Parathyroid adenoma (tissue), 2 donors: ENCODE measurements at regions not wholly inside any gene's neighbourhood (a gene's known extent, or its start where the extent isn't known, plus 50 kb on each side); places are given as distances from the start of the nearest gene placed in this dataset.

ENCODE experiments used
- H2AFZ ChIP-seq: fragments of 300-600 bp; sonication (generic); one replicate; pipeline ENCODE4 v1.7.0; 2017; ENCODE audit warnings: antibody characterized with exemption, mild to moderate bottlenecking
- H3K27ac ChIP-seq: fragments of 300-600 bp; sonication (generic); one replicate; pipeline ENCODE4 v1.7.0; 2017
- H3K27me3 ChIP-seq: fragments of 300-600 bp; sonication (generic); one replicate; pipeline ENCODE4 v1.7.0; 2017; ENCODE audit warnings: low read length; ENCODE audit not compliant: control insufficient read depth, insufficient read depth
- H3K36me3 ChIP-seq: fragments of 300-600 bp; sonication (generic); one replicate; pipeline ENCODE4 v1.7.0; 2017; ENCODE audit warnings: low read length; ENCODE audit not compliant: control insufficient read depth, insufficient read depth
- H3K4me1 ChIP-seq: fragments of 300-600 bp; sonication (generic); one replicate; pipeline ENCODE4 v1.7.0; 2017; ENCODE audit warnings: control low read depth
- H3K4me2 ChIP-seq: fragments of 300-600 bp; sonication (generic); one replicate; pipeline ENCODE4 v1.7.0; 2017; ENCODE audit warnings: low read length
- H3K4me3 ChIP-seq: fragments of 300-600 bp; sonication (generic); one replicate; pipeline ENCODE4 v1.7.0; 2017; ENCODE audit warnings: low read depth, low read length
- H3K79me2 ChIP-seq: fragments of 300-600 bp; sonication (generic); one replicate; pipeline ENCODE4 v1.7.0; 2017; ENCODE audit warnings: control low read depth
- H3K9ac ChIP-seq: fragments of 300-600 bp; sonication (generic); one replicate; pipeline ENCODE4 v1.7.0; 2017; ENCODE audit warnings: mild to moderate bottlenecking
- H3K9me3 ChIP-seq: fragments of 300-600 bp; sonication (generic); one replicate; pipeline ENCODE4 v1.7.0; 2017; ENCODE audit warnings: low read length; ENCODE audit not compliant: control insufficient read depth
- CTCF ChIP-seq: fragments of 300-600 bp; sonication (generic); IDR thresholded peaks from one replicate; pipeline ENCODE4 v1.7.0; 2017; ENCODE audit warnings: antibody characterized with exemption, mild to moderate bottlenecking
- donor health status: primary hyperparathyroidism.

DNA sequence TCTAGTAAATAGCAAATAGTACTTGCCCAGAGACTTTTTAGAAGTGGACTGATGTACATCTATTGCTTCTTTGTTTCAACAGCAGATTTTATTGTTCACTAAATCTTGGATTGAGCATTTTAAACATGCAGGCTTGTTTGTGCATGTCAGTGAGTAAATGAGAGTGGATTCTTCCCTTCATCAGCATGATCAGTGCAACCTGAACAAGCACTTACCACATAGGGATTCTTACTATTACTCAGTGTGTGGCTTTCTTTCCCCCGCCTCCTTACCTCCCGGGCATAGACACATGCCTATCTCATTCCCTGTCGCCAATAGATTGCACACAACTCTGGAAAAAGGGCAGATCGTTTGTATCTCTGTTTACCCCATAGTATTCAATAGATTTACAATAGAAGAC, 197.5 kb downstream of the C11orf87 start:
- no peaks in the 10 kb centered on the region for H3K36me3 ChIP-seq
- no peaks in the 10 kb centered on the region for H3K79me2 ChIP-seq
- H3K9ac ChIP-seq: no peak overlapping the region
- H3K4me2 ChIP-seq: no peak overlapping the region
- no peak overlapping the region for H2AFZ ChIP-seq
- H3K27me3 ChIP-seq: no peaks in the 10 kb centered on the region
- H3K9me3 ChIP-seq: no peaks in the 10 kb centered on the region
- no peak overlapping the region for H3K27ac ChIP-seq
- no peaks in the 10 kb centered on the region for H3K4me1 ChIP-seq
- TF ChIP-seq CTCF: no peak
- no peak overlapping the region for H3K4me3 ChIP-seq

- H3K4me1 ChIP-seq: no peaks in the 10 kb centered on the region
- no peaks in the 10 kb centered on the region for H3K27me3 ChIP-seq
- no peak overlapping the region for H2AFZ ChIP-seq
- H3K27ac ChIP-seq: no peak overlapping the region
- H3K9me3 ChIP-seq: no peaks in the 10 kb centered on the region
- no peaks in the 10 kb centered on the region for H3K79me2 ChIP-seq
- no peak for TF ChIP-seq CTCF
- no peak overlapping the region for H3K9ac ChIP-seq
- no peak overlapping the region for H3K4me2 ChIP-seq
- no peak overlapping the region for H3K4me3 ChIP-seq
- H3K36me3 ChIP-seq: no peaks in the 10 kb centered on the region
Measured at GRCh38 chr11:109629734-109630133, 207.7 kb downstream of the C11orf87 start.

DNA sequence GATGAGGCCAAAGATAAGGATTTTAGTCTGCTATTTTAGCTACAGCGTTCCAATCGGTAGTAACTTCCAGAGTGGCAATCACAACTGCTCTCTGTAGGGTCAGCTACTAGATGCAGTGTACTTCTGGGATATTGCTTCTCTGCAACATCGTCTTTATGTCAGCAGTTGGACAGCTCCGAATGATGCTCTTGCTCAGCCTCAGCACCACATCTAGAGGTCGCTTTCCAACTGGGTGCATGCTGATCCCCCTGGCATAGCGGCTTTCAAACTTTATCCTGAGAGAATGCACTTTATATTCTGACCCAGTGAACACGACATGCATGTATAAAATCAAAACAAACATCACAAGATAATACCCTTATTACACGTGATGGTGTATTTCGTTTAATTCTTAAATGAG, 219.6 kb downstream of the C11orf87 start:
- TF ChIP-seq CTCF: no peak
- H2AFZ ChIP-seq: no peak overlapping the region
- H3K4me2 ChIP-seq: no peak overlapping the region
- H3K9ac ChIP-seq: no peak overlapping the region
- H3K9me3 ChIP-seq: no peaks in the 10 kb centered on the region
- no peaks in the 10 kb centered on the region for H3K4me1 ChIP-seq
- H3K27ac ChIP-seq: no peak overlapping the region
- H3K27me3 ChIP-seq: no peaks in the 10 kb centered on the region
- no peak overlapping the region for H3K4me3 ChIP-seq
- H3K79me2 ChIP-seq: no peaks in the 10 kb centered on the region
- H3K36me3 ChIP-seq: no peaks in the 10 kb centered on the region

- Histone ChIP-seq H3K4me3 (no peak overlapping the region), H3K9ac (no peak overlapping the region), H3K36me3 (no peaks in the 10 kb centered on the region), H3K9me3 (no peaks in the 10 kb centered on the region), H3K4me2 (no peak overlapping the region), H3K79me2 (no peaks in the 10 kb centered on the region), H2AFZ (no peak overlapping the region), H3K4me1 (no peaks in the 10 kb centered on the region), H3K27me3 (no peaks in the 10 kb centered on the region), H3K27ac (no peak overlapping the region)
- TF ChIP-seq CTCF: no peak
Measured at GRCh38 chr11:109644152-109644551, 222.2 kb downstream of the C11orf87 start.

DNA sequence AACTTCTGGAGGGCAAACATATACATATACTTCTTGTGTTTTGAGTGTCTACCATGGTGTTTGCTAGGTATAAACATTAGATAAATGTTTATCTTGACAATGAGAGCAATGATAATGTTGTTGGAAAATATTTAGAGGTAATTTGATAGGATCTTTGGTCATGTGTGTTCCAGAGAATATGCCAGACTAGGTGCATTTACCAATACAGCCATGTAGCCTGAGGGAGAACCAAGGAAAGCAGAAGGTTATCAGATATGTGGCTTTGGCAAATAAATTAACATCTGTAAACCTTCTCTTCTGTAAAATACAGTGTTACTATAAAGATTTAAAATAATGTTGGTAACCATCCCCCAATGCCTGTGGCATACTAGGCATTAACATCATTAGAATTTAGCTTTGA, 226.8 kb downstream of the C11orf87 start:
- Histone ChIP-seq H2AFZ (no peak overlapping the region), H3K79me2 (no peaks in the 10 kb centered on the region), H3K27me3 (no peaks in the 10 kb centered on the region), H3K4me2 (no peak overlapping the region), H3K4me3 (no peak overlapping the region), H3K27ac (no peak overlapping the region), H3K36me3 (no peaks in the 10 kb centered on the region), H3K9ac (no peak overlapping the region), H3K9me3 (no peaks in the 10 kb centered on the region), H3K4me1 (no peaks in the 10 kb centered on the region)
- TF ChIP-seq CTCF: no peak
